Vagina (tissue), 2 donors: ENCODE measurements at regions not wholly inside any gene's neighbourhood (a gene's known extent, or its start where the extent isn't known, plus 50 kb on each side); places are given as distances from the start of the nearest gene placed in this dataset.
"Not testable (repeated sequence)": the region's sequence is repeated elsewhere in the genome, so short reads cannot be mapped to it uniquely, and the experiment has no call there.

Experiments used
- DNase-seq, 2 donors: peaks; one replicate each; pipeline ENCODE4 v3.0.0-alpha.2; 2017; ENCODE audit errors: extremely low spot score in 2 of 2
- H3K27ac ChIP-seq: fragments of 200-600 bp; sonication (generic); one replicate; pipeline ENCODE4 v1.5.1; 2019
- H3K27me3 ChIP-seq: fragments of 200-600 bp; sonication (generic); one replicate; pipeline ENCODE4 v1.5.1; 2019
- H3K36me3 ChIP-seq, 2 donors: fragments of 200-600 bp; sonication (generic); one replicate each; pipeline ENCODE4 v1.5.1; 2017 to 2019
- H3K4me1 ChIP-seq: fragments of 200-600 bp; sonication (generic); one replicate; pipeline ENCODE4 v1.5.1; 2019
- H3K4me3 ChIP-seq, 2 donors: fragments of 200-600 bp; sonication (generic); 1 replicate in 1 of 2; 2 replicates in 1 of 2; pipeline ENCODE4 v1.5.1; 2016 to 2019
- H3K9me3 ChIP-seq: fragments of 200-600 bp; sonication (generic); one replicate; pipeline ENCODE4 v1.5.1; 2019
- POLR2A ChIP-seq, 2 donors: fragments of 450-650 bp; IDR thresholded peaks; one replicate each; pipeline ENCODE4 v1.6.1; 2017; ENCODE audit warnings: antibody characterized with exemption in 2 of 2, mild to moderate bottlenecking in 2 of 2, moderate library complexity in 2 of 2
- POLR2AphosphoS5 ChIP-seq, 2 donors: sonication (generic); formaldehyde crosslinking; IDR thresholded peaks; one replicate each; pipeline ENCODE4 v1.9.0; 2017; ENCODE audit warnings: antibody characterized with exemption in 2 of 2, mild to moderate bottlenecking in 2 of 2, low read depth in 1 of 2; ENCODE audit not compliant: insufficient read depth in 1 of 2
- intact Hi-C: fragments of 100-400 bp; cut with DNase I; formaldehyde crosslinking; loops from one replicate; pipeline ENCODE4 v1.15.1; 2023
- TF ChIP-seq, protein P1 (sequence below), 3 experiments: fragments of 450-650 bp in 2 of 3; fragments of 200-600 bp in 1 of 3; sonication (generic) in 1 of 3; IDR thresholded peaks; one replicate each; pipeline ENCODE4 v1.5.1; 2017 to 2019; ENCODE audit warnings: antibody characterized with exemption in 3 of 3, mild to moderate bottlenecking in 2 of 3, moderate library complexity in 2 of 3

DNA sequence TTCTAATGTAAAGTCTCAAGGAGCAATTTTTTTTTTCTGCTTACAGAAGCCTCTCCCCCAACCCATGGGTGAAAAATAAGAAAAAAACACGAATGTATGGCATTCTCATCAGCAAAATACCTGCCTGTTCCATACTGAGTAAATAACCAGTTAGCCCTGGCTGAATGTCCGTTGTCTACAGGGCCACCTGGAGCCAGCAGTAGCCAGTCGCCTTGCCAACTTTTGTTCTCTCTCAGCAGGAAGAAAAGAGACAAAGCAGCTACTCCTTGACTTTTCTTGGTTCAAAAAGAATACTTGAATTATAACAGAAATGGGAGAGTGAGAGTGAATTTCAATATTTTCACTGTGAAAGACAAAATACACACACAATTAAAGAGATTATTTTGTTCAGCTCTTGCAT, 532.9 kb upstream of the CRIM1 start:
- intact Hi-C loops, result no loop called here
- no peaks in the 10 kb centered on the region for H3K36me3 ChIP-seq

DNA sequence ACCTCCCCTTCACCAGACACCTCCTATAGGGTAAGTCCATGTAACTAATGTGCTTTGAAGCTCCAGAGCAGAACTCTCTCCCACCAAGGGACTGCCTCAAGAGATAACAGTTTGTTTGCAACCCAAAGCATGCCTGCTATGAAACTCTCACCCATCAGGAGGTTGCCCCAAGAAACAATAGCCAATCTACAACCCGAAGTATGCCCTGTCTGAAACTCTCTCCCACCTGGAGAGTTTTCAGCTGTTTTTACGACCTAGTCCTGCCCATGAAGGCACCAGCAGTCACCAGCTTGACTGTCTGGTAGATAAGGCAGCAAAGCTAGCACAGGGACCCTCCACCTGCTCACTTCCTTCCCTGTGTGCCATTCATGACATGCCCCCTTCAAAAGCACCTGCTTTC, 533.9 kb upstream of the CRIM1 start:
- Histone ChIP-seq H3K9me3 (no peaks in the 10 kb centered on the region), H3K27ac (no peak overlapping the region), H3K27me3 (no peaks in the 10 kb centered on the region), H3K4me3 (no peak overlapping the region), H3K4me1 (no peaks in the 10 kb centered on the region), H3K36me3 (no peaks in the 10 kb centered on the region)
- TF ChIP-seq POLR2A (IDR thresholded peaks at IDR 0.05), result no peak
- no peak for DNase-seq
- intact Hi-C loops, result no loop called here

More for the DNA sequence above, 532.9 kb upstream of the CRIM1 start:
- no peak overlapping the region for H3K4me3 ChIP-seq
- H3K4me1 ChIP-seq, result no peaks in the 10 kb centered on the region
- H3K27me3 ChIP-seq, result no peaks in the 10 kb centered on the region
- no peak for DNase-seq
- TF ChIP-seq POLR2AphosphoS5 (IDR thresholded peaks at IDR 0.05; ENCODE audit: insufficient read depth in 1 of 2, low read depth in 1 of 2) (no peak), POLR2A (IDR thresholded peaks at IDR 0.05) (no peak)
- TF ChIP-seq, protein P1, sequence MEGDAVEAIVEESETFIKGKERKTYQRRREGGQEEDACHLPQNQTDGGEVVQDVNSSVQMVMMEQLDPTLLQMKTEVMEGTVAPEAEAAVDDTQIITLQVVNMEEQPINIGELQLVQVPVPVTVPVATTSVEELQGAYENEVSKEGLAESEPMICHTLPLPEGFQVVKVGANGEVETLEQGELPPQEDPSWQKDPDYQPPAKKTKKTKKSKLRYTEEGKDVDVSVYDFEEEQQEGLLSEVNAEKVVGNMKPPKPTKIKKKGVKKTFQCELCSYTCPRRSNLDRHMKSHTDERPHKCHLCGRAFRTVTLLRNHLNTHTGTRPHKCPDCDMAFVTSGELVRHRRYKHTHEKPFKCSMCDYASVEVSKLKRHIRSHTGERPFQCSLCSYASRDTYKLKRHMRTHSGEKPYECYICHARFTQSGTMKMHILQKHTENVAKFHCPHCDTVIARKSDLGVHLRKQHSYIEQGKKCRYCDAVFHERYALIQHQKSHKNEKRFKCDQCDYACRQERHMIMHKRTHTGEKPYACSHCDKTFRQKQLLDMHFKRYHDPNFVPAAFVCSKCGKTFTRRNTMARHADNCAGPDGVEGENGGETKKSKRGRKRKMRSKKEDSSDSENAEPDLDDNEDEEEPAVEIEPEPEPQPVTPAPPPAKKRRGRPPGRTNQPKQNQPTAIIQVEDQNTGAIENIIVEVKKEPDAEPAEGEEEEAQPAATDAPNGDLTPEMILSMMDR (IDR thresholded peaks at IDR 0.05), result no peak
- no peaks in the 10 kb centered on the region for H3K9me3 ChIP-seq
- H3K27ac ChIP-seq, result no peak overlapping the region

DNA sequence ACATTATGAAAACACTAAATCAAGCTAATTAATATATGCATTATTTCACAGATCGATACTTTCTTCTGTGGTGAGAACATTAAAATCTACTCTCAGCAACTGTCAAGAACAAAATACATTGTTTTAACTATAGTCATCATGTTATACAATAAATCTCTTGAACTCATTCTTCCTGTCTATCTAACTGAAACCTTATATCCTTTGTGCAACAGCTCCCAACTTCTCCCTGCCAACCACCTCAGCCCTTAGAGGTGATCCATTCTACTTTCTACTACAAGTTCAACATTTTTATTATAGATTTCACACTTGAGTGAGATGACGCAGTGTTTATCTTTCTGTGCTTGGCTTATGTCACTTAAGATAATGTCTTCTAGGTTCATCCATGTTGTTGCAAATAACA, 535.2 kb upstream of the CRIM1 start:
- Histone ChIP-seq H3K27ac (no peak overlapping the region), H3K4me1 (no peaks in the 10 kb centered on the region), H3K27me3 (no peaks in the 10 kb centered on the region), H3K9me3 (no peaks in the 10 kb centered on the region), H3K36me3 (no peaks in the 10 kb centered on the region), H3K4me3 (no peak overlapping the region)
- TF ChIP-seq POLR2A (IDR thresholded peaks at IDR 0.05), result no peak
- TF ChIP-seq, protein P1 (IDR thresholded peaks at IDR 0.05), result no peak
- no peak for TF ChIP-seq POLR2AphosphoS5 (IDR thresholded peaks at IDR 0.05; ENCODE audit: insufficient read depth in 1 of 2, low read depth in 1 of 2)
- DNase-seq, result no peak
- intact Hi-C loops, result no loop called here

DNA sequence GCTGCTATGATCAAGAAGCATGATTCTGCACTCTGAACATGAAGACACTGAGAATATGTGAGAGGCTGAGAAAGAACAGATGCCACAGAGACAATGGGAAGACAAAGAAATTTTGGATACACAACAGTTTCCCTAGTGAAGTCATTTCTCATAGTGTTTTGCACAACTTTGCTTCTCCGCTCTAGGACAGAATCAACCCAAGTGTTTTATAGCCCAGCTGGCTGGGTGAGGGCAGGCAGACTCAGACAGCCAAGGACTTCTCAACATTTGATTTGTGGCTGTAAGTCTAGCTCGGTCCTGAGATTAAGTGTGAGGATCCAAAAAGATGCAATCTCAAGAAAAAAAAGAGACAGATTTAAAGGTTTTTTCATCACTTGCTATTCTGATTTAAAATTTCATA, 536.5 kb upstream of the CRIM1 start:
- no peaks in the 10 kb centered on the region for H3K9me3 ChIP-seq
- no peak for DNase-seq
- no peaks in the 10 kb centered on the region for H3K36me3 ChIP-seq
- TF ChIP-seq POLR2A (IDR thresholded peaks at IDR 0.05) (no peak), POLR2AphosphoS5 (IDR thresholded peaks at IDR 0.05; ENCODE audit: insufficient read depth in 1 of 2, low read depth in 1 of 2) (no peak)
- TF ChIP-seq, protein P1 (IDR thresholded peaks at IDR 0.05), result no peak
- H3K4me1 ChIP-seq, result no peaks in the 10 kb centered on the region
- intact Hi-C loops, result no loop called here
- H3K27ac ChIP-seq, result no peak overlapping the region
- no peak overlapping the region for H3K4me3 ChIP-seq
- H3K27me3 ChIP-seq, result no peaks in the 10 kb centered on the region

DNA sequence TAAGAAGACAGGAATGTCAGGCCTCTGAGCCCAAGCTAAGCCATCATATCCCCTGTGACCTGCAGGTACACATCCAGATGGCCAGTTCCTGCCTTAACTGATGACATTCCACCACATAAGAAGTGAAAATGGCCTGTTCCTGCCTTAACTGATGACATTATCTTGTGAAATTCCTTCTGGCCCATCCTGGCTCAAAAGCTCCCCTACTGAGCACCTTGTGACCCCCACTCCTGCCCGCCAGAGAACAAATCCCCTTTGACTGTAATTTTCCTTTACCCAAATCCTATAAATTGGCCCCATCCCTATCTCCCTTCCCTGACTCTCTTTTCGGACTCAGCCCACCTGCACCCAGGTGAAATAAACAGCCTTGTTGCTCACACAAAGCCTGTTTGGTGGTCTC, 537.2 kb upstream of the CRIM1 start:
- H3K36me3 ChIP-seq, H3K27ac ChIP-seq, intact Hi-C loops, DNase-seq, H3K27me3 ChIP-seq, H3K4me1 ChIP-seq, H3K4me3 ChIP-seq, H3K9me3 ChIP-seq: not testable (repeated sequence)

DNA sequence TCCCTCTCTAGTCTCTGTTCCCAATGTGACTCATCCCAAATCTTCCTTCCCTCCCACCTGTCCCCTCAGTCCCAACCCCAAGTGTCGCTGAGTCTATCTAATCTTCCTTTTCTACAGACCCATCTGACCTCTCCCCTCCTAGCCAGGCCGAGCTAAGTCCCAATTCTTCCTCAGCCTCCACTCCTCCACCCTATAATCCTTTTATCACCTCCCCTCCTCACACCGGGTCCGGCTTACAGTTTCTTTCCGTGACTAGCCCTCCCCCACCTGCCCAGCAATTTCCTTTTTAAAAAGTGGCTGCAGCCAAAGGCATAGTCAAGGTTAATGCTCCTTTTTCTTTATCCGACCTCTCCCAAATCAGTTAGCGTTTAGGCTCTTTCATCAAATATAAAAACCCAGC, 541.0 kb upstream of the CRIM1 start:
- H3K4me3 ChIP-seq, H3K27me3 ChIP-seq, intact Hi-C loops, DNase-seq, H3K27ac ChIP-seq, H3K4me1 ChIP-seq, H3K36me3 ChIP-seq, H3K9me3 ChIP-seq: not testable (repeated sequence)

DNA sequence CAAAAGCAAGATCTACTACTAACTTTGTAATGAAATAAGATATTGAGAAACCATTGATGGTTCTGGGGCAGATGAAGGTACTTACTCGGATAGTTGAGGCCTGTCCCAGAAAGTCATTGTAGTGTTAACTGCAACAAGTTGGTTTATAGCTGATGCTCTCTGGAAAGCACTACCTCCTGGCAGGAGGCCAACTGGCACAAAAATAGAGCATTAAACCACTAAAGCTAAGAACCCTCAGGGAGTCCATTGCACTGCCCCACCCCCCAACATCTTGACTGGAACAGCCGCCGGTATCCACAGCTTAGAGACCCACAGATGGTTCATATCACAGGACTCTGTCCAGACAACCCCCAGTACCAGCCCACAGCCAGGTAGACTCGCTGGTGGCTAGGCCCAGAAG, 552.5 kb upstream of the CRIM1 start:
- no peak for DNase-seq
- Histone ChIP-seq H3K4me1 (no peaks in the 10 kb centered on the region), H3K27ac (no peak overlapping the region), H3K9me3 (no peaks in the 10 kb centered on the region), H3K27me3 (no peaks in the 10 kb centered on the region), H3K36me3 (no peaks in the 10 kb centered on the region), H3K4me3 (no peak overlapping the region)
- intact Hi-C loops, result no loop called here
- TF ChIP-seq POLR2AphosphoS5 (IDR thresholded peaks at IDR 0.05; ENCODE audit: insufficient read depth in 1 of 2, low read depth in 1 of 2), result no peak
- TF ChIP-seq, protein P1 (IDR thresholded peaks at IDR 0.05), result no peak
- no peak for TF ChIP-seq POLR2A (IDR thresholded peaks at IDR 0.05)
